Prostate gland (tissue), 2 donors: ENCODE measurements at regions not wholly inside any gene's neighbourhood (a gene's known extent, or its start where the extent isn't known, plus 50 kb on each side); places are given as distances from the start of the nearest gene placed in this dataset.

ENCODE experiments used
- CTCF ChIP-seq, 4 experiments: fragments of 200-600 bp in 2 of 4; fragments of 450-650 bp in 2 of 4; sonication (generic) in 2 of 4; IDR thresholded peaks; 1 replicate in 3 of 4; 2 replicates in 1 of 4; pipeline ENCODE4 v1.5.1; 2016 to 2019; ENCODE audit warnings: antibody characterized with exemption in 4 of 4, mild to moderate bottlenecking in 2 of 4, moderate library complexity in 2 of 4
- POLR2A ChIP-seq: fragments of 450-650 bp; IDR thresholded peaks from one replicate; pipeline ENCODE4 v1.6.1; 2016; ENCODE audit warnings: antibody characterized with exemption, mild to moderate bottlenecking
- POLR2AphosphoS5 ChIP-seq: sonication (generic); formaldehyde crosslinking; IDR thresholded peaks from one replicate; pipeline ENCODE4 v1.6.1; 2017; ENCODE audit warnings: antibody characterized with exemption

GRCh38 chr3:24616110-24616829 is 121.6 kb upstream of the THRB start:
- TF ChIP-seq CTCF (IDR thresholded peaks at IDR 0.05) (no peak), POLR2A (no peak), POLR2AphosphoS5 (no peak)
